PC-9 (cell line): ENCODE measurements at regions not wholly inside any gene's neighbourhood (a gene's known extent, or its start where the extent isn't known, plus 50 kb on each side); places are given as distances from the start of the nearest gene placed in this dataset.

Experiments
- BruUV-seq: library from RNA; stranded (reverse); fragments of 400-500 nt; replicated peaks from 2 replicates; lab custom pipeline; 2021; lab: Mats Ljungman, UMichigan
- CTCF ChIA-PET: fragments of 300-600 bp; sonication (Branson Sonifier 250); formaldehyde crosslinking; loops from one replicate; lab custom pipeline; 2022; ENCODE audit warnings: antibody characterized with exemption; lab: Charles Lee
- POLR2A ChIA-PET: fragments of 300-600 bp; sonication (Branson Sonifier 250); formaldehyde crosslinking; loops from one replicate; lab custom pipeline; 2022; ENCODE audit warnings: antibody characterized with exemption; ENCODE audit not compliant: unreplicated experiment; lab: Charles Lee
- DNase-seq, 2 experiments: peaks; one replicate each; pipeline versions ENCODE4 v3.0.0 to v3.0.0-alpha.2; 2015 to 2022; ENCODE audit warnings: mixed read lengths in 1 of 2
- H2AFZ ChIP-seq: fragments of 200-600 bp; sonication (generic); 2 replicates; pipeline ENCODE4 v1.8.1; 2017; ENCODE audit warnings: antibody characterized with exemption
- H3F3A ChIP-seq: fragments of 200-600 bp; sonication (generic); 2 replicates; pipeline ENCODE4 v1.8.1; 2017; ENCODE audit warnings: antibody characterized with exemption, mild to moderate bottlenecking, low read depth; ENCODE audit not compliant: insufficient read depth
- H3K27ac ChIP-seq: fragments of 200-600 bp; sonication (generic); 2 replicates; pipeline ENCODE4 v1.6.1; 2016; ENCODE audit warnings: mixed run types
- H3K27me3 ChIP-seq: fragments of 200-600 bp; sonication (generic); 2 replicates; pipeline ENCODE4 v1.6.1; 2016; ENCODE audit warnings: low read depth, mixed run types; ENCODE audit not compliant: insufficient read depth
- H3K36me3 ChIP-seq: fragments of 200-600 bp; sonication (generic); 2 replicates; pipeline ENCODE4 v1.6.1; 2016; ENCODE audit warnings: low read depth, mixed run types
- H3K4me1 ChIP-seq: fragments of 200-600 bp; sonication (generic); replicated peaks from 2 replicates; pipeline ENCODE4 v1.6.1; 2016; ENCODE audit warnings: mixed run types; ENCODE audit not compliant: insufficient read depth
- H3K4me2 ChIP-seq: fragments of 200-600 bp; sonication (generic); 2 replicates; pipeline ENCODE4 v1.6.1; 2017; ENCODE audit warnings: mixed run types
- H3K4me3 ChIP-seq: fragments of 200-600 bp; sonication (generic); 2 replicates; pipeline ENCODE4 v1.6.1; 2016; ENCODE audit warnings: mixed run types
- H3K79me2 ChIP-seq: fragments of 200-600 bp; sonication (generic); 2 replicates; pipeline ENCODE4 v1.6.1; 2017; ENCODE audit warnings: low read depth, mixed run types
- H3K9me2 ChIP-seq: fragments of 200-600 bp; sonication (generic); 2 replicates; pipeline ENCODE4 v1.8.1; 2017; ENCODE audit warnings: mild to moderate bottlenecking; ENCODE audit not compliant: insufficient read depth
- H3K9me3 ChIP-seq: fragments of 200-600 bp; sonication (generic); 2 replicates; pipeline ENCODE4 v1.8.1; 2016; ENCODE audit warnings: low read depth; ENCODE audit not compliant: insufficient read depth
- H4K20me1 ChIP-seq: fragments of 200-600 bp; sonication (generic); 2 replicates; pipeline ENCODE4 v1.8.1; 2017; ENCODE audit not compliant: insufficient read depth
- CTCF ChIP-seq: fragments of 200-600 bp; sonication (generic); conservative IDR thresholded peaks from 2 replicates; pipeline ENCODE4 v1.6.1; 2017; ENCODE audit warnings: mixed run types, antibody characterized with exemption, mild to moderate bottlenecking, moderate library complexity
- EZH2 ChIP-seq: fragments of 200-600 bp; sonication (generic); IDR thresholded peaks from 2 replicates; pipeline ENCODE4 v1.8.0; 2017; ENCODE audit warnings: antibody characterized with exemption, low read depth
- intact Hi-C: fragments of 100-400 bp; cut with micrococcal nuclease; formaldehyde crosslinking; loops from one replicate; pipeline ENCODE4 v1.10.0; 2022; ENCODE audit not compliant: unreplicated experiment

GRCh38 chr2:56011624-56012023 lies 88.0 kb upstream of the EFEMP1 start:
- H4K20me1 ChIP-seq: no peaks in the 10 kb centered on the region
- no peaks in the 10 kb centered on the region for H3K9me3 ChIP-seq
- ChIA-PET POLR2A (no interaction called here), CTCF (no interaction called here)
- no TSS peak for BruUV-seq
- H3K9me2 ChIP-seq: no peaks in the 10 kb centered on the region
- H3K4me2 ChIP-seq: no peak overlapping the region
- no peak overlapping the region for H2AFZ ChIP-seq
- no peaks in the 10 kb centered on the region for H3K27me3 ChIP-seq
- H3K79me2 ChIP-seq: no peaks in the 10 kb centered on the region
- no peak overlapping the region for H3K4me3 ChIP-seq
- H3K27ac ChIP-seq: no peak overlapping the region
- no peak for DNase-seq
- no peaks in the 10 kb centered on the region for H3K4me1 ChIP-seq
- no peaks in the 10 kb centered on the region for H3F3A ChIP-seq
- TF ChIP-seq CTCF (no peak), EZH2 (no peak)
- intact Hi-C loops: loop anchor here (5.0 kb wide), 1 partner anchor 121 kb away; no protein-coding TSS in a partner anchor
- no peaks in the 10 kb centered on the region for H3K36me3 ChIP-seq

- no peaks in the 10 kb centered on the region for H4K20me1 ChIP-seq
- no peak for DNase-seq
- H3K36me3 ChIP-seq: no peaks in the 10 kb centered on the region
- no peaks in the 10 kb centered on the region for H3K9me2 ChIP-seq
- no peaks in the 10 kb centered on the region for H3F3A ChIP-seq
- no peaks in the 10 kb centered on the region for H3K9me3 ChIP-seq
- no TSS peak for BruUV-seq
- TF ChIP-seq EZH2 (no peak), CTCF (no peak)
- H3K4me1 ChIP-seq: no peaks in the 10 kb centered on the region
- H3K4me3 ChIP-seq: no peak overlapping the region
- no peaks in the 10 kb centered on the region for H3K27me3 ChIP-seq
- ChIA-PET POLR2A (no interaction called here), CTCF (interaction anchor here (0.8 kb wide), 1 partner anchor 240 kb away, joined by 4 read pairs; no protein-coding TSS in a partner anchor)
- no peaks in the 10 kb centered on the region for H3K79me2 ChIP-seq
- H3K4me2 ChIP-seq: no peak overlapping the region
- intact Hi-C loops: loop anchor here (5.0 kb wide), 1 partner anchor 120 kb away; no protein-coding TSS in a partner anchor
- no peak overlapping the region for H3K27ac ChIP-seq
- H2AFZ ChIP-seq: no peak overlapping the region
Observed at GRCh38 chr2:56012221-56012765, 88.7 kb upstream of the EFEMP1 start.

DNA sequence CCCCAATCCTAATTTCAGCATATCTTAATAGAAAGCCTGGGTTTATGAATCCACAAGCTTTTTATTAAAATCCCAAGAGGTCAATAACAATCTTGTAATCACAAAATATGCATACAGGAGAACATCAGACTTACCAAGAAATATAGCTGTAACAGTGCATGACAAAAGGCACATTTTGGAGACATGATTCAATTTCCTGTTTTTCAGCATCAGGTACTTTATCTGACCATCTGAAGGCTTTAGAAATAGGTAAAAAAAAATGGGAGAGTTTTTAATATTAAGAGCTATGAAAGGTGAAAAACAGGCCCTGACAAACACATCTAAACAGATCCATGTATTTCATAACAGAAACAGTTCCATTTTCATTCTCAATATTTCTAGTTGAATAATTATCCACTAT lies 89.9 kb upstream of the EFEMP1 start:
- Histone ChIP-seq H3K9me3 (no peaks in the 10 kb centered on the region), H3K4me1 (no peaks in the 10 kb centered on the region), H3K27me3 (no peaks in the 10 kb centered on the region), H3K9me2 (no peaks in the 10 kb centered on the region), H4K20me1 (no peaks in the 10 kb centered on the region), H3K27ac (no peak overlapping the region), H3F3A (no peaks in the 10 kb centered on the region), H3K4me2 (no peak overlapping the region), H3K4me3 (no peak overlapping the region), H3K36me3 (no peaks in the 10 kb centered on the region), H3K79me2 (no peaks in the 10 kb centered on the region), H2AFZ (0 out of 2 replicates have a peak overlapping the region, but pooled peaks have one; percentile 14)
- ChIA-PET CTCF (no interaction called here), POLR2A (interaction anchor here (0.6 kb wide), 2 partner anchors 52 to 353 kb away, joined by 3 to 4 read pairs; no protein-coding TSS in a partner anchor)
- no peak for DNase-seq
- TF ChIP-seq CTCF (no peak), EZH2 (no peak)
- intact Hi-C loops: loop anchor here (5.0 kb wide), 1 partner anchor 119 kb away; no protein-coding TSS in a partner anchor
- BruUV-seq: no TSS peak
